Uterus (tissue), 2 donors: ENCODE measurements at regions not wholly inside any gene's neighbourhood (a gene's known extent, or its start where the extent isn't known, plus 50 kb on each side); places are given as distances from the start of the nearest gene placed in this dataset.

Experiments
- POLR2A ChIP-seq, 2 donors: fragments of 450-650 bp; IDR thresholded peaks; one replicate each; pipeline ENCODE4 v1.6.1; 2016; ENCODE audit warnings: antibody characterized with exemption in 2 of 2, mild to moderate bottlenecking in 1 of 2, moderate library complexity in 1 of 2
- TF ChIP-seq, protein P1 (sequence below), 4 experiments: fragments of 200-600 bp in 2 of 4; fragments of 450-650 bp in 2 of 4; sonication (generic) in 2 of 4; IDR thresholded peaks; one replicate each; pipeline ENCODE4 v1.5.1; 2016 to 2019; ENCODE audit warnings: antibody characterized with exemption in 4 of 4, mild to moderate bottlenecking in 2 of 4, moderate library complexity in 1 of 4

DNA sequence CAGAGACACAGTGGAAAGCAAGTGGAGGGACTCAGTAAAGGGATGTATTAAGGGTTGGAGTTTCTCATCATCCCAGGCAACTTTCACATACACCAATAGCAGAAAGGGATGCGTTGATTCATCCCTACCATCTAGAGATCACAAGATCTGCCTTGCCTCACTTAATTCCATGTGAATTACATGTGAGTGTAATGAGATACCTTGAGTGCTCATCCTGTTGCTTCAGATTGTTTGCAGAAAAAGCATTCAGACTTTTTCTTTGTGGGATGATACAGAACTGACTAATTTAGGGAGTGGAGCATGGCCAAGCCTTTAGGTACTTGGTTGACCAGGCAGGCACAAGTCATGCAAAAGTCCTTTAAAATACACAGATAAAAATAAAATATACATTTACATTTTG, 124.8 kb upstream of the SLIT2 start:
- TF ChIP-seq POLR2A (IDR thresholded peaks at IDR 0.05): no peak
- TF ChIP-seq, protein P1, sequence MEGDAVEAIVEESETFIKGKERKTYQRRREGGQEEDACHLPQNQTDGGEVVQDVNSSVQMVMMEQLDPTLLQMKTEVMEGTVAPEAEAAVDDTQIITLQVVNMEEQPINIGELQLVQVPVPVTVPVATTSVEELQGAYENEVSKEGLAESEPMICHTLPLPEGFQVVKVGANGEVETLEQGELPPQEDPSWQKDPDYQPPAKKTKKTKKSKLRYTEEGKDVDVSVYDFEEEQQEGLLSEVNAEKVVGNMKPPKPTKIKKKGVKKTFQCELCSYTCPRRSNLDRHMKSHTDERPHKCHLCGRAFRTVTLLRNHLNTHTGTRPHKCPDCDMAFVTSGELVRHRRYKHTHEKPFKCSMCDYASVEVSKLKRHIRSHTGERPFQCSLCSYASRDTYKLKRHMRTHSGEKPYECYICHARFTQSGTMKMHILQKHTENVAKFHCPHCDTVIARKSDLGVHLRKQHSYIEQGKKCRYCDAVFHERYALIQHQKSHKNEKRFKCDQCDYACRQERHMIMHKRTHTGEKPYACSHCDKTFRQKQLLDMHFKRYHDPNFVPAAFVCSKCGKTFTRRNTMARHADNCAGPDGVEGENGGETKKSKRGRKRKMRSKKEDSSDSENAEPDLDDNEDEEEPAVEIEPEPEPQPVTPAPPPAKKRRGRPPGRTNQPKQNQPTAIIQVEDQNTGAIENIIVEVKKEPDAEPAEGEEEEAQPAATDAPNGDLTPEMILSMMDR (IDR thresholded peaks at IDR 0.05): no peak
